Stimulated activated CD8-positive, alpha-beta memory T cell treated with anti-CD3 and anti-CD28 coated beads, Interleukin-15, amount 100 ng/mL, for 4 hours (primary cell): ENCODE measurements at regions not wholly inside any gene's neighbourhood (a gene's known extent, or its start where the extent isn't known, plus 50 kb on each side); places are given as distances from the start of the nearest gene placed in this dataset.
"Not testable (repeated sequence)": the region's sequence is repeated elsewhere in the genome, so short reads cannot be mapped to it uniquely, and the experiment has no call there.

Source experiments
- DNase-seq, 2 donors: peaks; one replicate each; pipeline ENCODE4 v3.0.0-alpha.2; 2020; ENCODE audit warnings: low read depth in 2 of 2

- no peak for DNase-seq
These were observed 281.2 kb downstream of the MYCN start for GRCh38 chr2:16221461-16222010.

GRCh38 chr2:16219292-16219975 lies 279.1 kb downstream of the MYCN start:
- DNase-seq = no peak

- no peak for DNase-seq
These were observed 278.3 kb downstream of the MYCN start for GRCh38 chr2:16218625-16219024.

- DNase-seq = no peak
These were observed 277.8 kb downstream of the MYCN start for GRCh38 chr2:16218161-16218560.

- not testable (repeated sequence) for DNase-seq
These were observed 277.4 kb downstream of the MYCN start for GRCh38 chr2:16217741-16218140.

- no peak for DNase-seq
These were observed 276.9 kb downstream of the MYCN start for GRCh38 chr2:16217291-16217690.

- DNase-seq = no peak
These were observed 276.2 kb downstream of the MYCN start for GRCh38 chr2:16216558-16216945.

- DNase-seq = no peak
These were observed 275.7 kb downstream of the MYCN start for GRCh38 chr2:16215902-16216557.

- DNase-seq = no peak
These were observed 274.5 kb downstream of the MYCN start for GRCh38 chr2:16214861-16215260.

GRCh38 chr2:16214391-16214790 lies 274.0 kb downstream of the MYCN start:
- no peak for DNase-seq

- DNase-seq = no peak
These were observed 272.0 kb downstream of the MYCN start for GRCh38 chr2:16212321-16212720.

- DNase-seq = no peak
These were observed 271.0 kb downstream of the MYCN start for GRCh38 chr2:16211341-16211740.

- no peak for DNase-seq
These were observed 270.5 kb downstream of the MYCN start for GRCh38 chr2:16210841-16211240.

- no peak for DNase-seq
These were observed 269.4 kb downstream of the MYCN start for GRCh38 chr2:16209799-16210198.

GRCh38 chr2:16208921-16209320 lies 268.6 kb downstream of the MYCN start:
- no peak for DNase-seq

GRCh38 chr2:16208241-16208797 lies 268.0 kb downstream of the MYCN start:
- no peak for DNase-seq

- no peak for DNase-seq
These were observed 267.3 kb downstream of the MYCN start for GRCh38 chr2:16207611-16208010.

GRCh38 chr2:16207151-16207550 lies 266.8 kb downstream of the MYCN start:
- no peak for DNase-seq

GRCh38 chr2:16206191-16206944 lies 266.0 kb downstream of the MYCN start:
- no peak for DNase-seq

- DNase-seq = no peak
These were observed 265.3 kb downstream of the MYCN start for GRCh38 chr2:16205631-16206030.

GRCh38 chr2:16204886-16205620 lies 264.7 kb downstream of the MYCN start:
- no peak for DNase-seq

- DNase-seq = no peak
These were observed 263.9 kb downstream of the MYCN start for GRCh38 chr2:16204251-16204650.
